ENCODE measurements at regions not wholly inside any gene's neighbourhood (a gene's known extent, or its start where the extent isn't known, plus 50 kb on each side); places are given as distances from the start of the nearest gene placed in this dataset.
"Not testable (repeated sequence)": the region's sequence is repeated elsewhere in the genome, so short reads cannot be mapped to it uniquely, and the experiment has no call there.

DNA sequence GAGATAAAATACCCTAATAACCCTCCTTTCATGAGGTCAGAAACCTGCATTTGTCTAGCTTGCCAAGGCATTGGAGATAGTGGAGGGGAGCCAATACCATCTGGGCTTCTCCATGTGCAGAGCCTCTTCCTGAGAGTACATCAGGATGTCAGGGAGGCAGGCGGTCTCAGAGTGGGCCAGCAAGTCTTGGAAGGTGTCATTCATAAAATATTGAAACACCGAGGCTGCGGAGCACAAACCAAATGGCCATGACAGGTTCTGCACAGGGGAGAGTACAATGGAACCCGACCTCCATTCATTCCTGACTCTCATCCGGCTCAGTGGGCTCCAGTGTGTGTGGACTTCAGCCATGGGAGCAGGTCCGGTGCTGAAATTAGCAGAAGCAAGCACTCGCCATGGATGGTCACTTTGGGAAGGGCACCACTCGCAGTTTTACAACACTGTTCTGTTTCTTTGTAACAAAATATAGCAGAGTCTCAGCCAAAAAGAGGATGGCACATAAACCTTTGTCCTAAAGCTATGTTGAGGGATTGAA is 446.6 kb downstream of the SIPA1L2 start:
- no peak for DNase-seq

DNA sequence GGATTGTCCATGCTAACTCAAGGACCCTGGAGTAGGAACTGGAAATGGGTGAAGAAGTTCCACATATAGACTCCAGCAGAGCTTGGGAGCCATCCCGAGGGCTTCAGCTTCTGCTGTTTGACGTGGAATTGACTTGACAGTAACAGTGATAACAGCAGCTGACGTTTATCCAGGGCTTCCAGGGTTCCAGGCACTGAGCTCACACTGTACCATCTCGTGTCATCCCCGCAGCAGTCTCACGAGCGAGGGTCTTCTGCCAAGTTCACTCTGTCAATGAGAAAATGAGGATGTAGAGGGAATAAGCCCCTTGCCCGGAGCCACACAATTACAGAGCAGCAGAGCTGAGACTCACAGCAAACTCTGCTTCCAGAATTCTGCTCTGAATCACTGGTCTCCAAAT is 447.7 kb downstream of the SIPA1L2 start:
- DNase-seq = no peak

DNA sequence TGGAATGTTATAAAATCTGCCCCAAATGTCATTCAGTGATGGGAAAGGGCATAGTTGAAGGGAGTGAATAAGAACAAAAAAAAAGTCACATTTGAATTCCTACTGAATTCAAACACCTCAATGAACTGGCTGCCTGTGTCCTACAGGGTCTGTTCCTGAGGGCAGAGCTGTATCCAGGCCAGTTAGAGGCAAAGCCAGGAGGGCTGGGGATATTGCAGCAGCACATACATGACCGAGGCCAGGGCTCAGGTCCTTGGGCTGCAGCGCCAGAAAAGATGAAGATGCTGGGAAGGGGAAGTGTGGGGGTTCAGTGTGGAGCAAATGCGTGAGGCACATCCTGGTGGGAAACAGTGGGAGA is 449.2 kb downstream of the SIPA1L2 start:
- DNase-seq = no peak

DNA sequence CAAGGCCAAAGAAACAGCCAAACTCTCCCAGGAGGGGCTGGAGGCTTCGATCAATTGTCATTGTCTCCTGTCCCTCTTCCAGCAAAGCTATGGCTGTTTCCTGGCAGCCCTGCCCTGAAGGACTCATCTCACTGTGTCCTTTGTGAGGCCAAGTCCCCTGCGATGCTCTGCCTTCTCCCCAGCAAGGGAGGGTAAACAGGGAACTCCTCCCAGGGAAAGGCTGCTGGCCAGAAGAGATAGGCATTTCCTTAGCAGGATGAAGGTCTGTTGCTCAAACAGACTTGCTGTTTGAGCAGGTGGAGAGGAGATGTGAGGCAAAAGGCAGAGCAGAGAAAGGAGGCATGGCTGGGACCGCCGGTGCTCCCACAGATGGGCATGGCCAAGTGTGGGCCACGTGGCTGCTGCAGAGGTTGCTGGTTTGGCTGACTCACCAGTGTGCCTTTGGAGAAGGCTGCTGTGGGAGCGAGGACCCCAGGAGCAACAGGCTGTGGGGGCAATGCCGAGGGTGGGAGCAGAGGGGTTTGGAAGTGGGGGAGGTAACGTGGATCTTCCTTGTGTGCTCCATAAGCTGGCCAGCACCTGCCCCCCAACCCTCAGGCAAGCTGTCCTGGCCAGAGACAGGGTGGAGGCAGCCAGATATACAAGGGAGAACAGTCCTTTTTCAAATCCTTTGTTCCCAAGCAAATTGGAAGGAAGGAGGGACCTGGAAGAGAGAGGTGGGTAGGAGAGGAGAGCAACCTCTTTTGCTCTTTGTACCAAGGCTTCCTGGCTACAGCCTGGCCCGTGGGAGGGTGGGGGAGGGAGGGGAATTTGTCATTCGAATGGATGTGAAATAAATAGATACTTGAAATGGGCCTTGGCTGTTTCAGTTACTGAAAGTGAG is 449.8 kb downstream of the SIPA1L2 start:
- no peak for DNase-seq

DNA sequence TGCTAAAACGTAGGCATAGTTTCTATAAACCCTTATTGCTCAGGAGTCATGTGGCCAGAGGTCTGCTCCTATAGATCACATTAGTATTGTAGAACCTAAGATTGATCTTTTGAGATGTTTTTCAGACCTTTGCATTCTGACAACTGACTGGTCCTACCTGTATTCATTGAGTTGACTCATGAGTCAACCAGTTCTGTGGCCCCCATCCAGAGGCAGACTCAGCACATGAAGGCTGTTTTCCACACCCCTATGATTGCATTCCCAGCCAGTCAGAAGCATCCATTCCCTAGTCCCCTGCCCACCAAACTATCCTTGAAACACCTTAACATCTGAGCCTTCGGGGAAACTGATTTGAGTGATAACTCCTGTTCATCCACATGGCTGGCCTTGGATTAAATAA is 451.7 kb downstream of the SIPA1L2 start:
- no peak for DNase-seq

DNA sequence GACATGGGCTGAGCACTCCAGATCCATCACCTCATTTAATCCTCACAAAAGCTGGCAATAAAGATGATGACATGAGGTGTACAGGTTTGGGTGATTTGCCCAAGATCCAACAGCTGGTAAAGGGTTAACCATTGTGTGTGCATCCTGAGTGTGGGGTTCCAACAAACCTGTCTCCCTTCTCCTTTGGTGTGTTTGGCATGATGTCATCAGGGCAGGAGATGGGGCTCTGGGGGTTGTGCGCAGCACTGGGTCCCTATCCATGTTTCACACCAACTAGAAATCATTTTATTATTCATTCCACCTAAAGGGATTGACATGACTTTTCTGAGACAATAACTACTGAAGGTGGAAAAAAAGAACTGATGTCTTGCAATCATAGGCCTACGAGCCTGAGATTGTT is 452.5 kb downstream of the SIPA1L2 start:
- DNase-seq = no peak

DNA sequence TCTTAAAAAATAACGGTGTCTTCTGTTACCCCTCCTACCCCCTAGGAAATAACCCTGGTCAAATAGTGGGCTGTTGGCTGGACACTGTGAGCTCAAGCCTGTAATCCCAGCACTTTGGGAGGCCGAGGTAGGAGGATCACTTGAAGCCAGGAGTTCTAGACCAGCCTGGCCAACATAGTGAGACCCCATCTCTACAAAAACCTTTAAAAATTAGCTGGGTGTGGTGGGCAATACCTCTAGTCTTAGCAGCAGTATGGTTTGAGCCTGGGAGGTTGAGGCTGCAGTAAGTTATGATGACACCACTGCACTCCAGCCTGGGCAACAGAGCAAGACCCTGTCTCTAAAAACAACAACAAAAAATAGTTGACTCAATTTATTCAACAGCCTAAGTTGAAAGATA is 453.7 kb downstream of the SIPA1L2 start:
- DNase-seq = no peak

DNA sequence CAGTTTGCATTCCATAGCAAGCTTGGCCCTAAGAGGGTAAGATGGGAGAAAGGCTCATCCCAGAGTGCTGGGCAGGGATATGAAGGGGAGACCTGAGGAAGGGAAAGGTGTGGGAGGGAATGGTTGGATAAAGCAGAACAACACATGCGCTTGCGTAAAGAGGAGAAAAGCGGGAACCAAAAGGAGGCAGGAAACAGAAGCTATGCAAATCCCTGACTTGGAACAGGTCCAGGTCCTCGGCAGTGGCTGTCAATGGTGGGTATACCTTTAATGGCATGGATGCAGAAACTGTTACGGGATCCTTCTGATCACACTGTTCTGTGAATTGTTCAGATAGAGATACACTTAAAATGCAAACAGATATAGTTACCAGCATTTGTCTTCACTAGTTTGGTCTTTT is 455.6 kb downstream of the SIPA1L2 start:
- DNase-seq = no peak

DNA sequence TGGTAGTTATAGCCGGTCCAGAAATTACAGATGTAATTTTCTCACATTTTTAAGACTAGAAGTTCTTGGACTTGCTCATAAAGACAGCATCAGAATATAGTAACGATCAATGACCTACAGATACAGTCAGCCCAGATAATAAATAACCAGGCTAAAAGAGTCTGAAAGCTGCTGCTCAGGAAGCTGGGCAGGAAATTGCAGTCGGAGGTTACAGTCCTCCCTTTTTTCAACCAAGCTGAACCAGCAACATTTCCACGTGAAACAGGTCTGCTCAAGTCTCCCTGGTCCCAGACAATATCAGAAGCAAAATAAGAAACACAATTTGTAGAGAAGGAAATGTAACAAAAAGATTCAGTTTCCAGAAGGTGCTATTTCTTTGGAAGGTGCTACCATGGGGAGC is 457.4 kb downstream of the SIPA1L2 start:
- DNase-seq = no peak

DNA sequence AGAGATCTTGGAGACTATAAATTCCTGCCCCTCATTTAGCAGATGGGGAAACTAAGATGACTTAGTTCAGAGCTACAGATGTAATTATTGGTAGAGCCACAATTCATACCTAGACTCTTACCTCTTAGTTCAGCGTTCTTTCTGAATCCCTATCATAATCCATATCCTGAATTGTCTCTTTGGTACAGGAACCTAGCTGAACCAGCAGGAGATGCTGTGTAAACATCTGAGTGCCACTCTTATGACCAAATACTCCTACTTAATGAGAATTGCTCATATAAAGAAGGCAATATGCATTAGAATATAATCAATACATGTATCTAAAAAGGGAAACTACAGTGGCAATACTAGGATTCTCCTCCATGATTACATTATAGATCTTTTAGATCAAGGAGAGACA is 459.0 kb downstream of the SIPA1L2 start:
- no peak for DNase-seq

DNA sequence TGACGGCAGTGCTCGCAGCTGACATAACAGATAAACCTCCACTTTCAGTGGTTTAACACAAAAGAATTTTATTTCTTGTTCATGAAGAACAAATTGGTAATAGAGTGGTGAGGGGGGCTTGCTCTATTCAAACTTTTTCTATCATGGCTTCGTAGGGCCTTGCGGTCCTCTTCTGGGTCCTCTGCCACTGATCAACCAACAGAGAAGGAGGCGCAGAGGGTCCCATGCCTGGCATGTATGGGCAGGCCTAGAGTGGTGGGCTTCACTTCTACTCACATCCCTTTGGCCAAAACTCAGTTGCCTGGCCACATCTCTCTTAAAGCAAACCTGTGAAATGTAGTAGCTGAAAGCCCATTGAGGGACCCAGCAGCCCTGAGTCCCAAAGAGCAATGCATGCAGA is 460.5 kb downstream of the SIPA1L2 start:
- DNase-seq = no peak

DNA sequence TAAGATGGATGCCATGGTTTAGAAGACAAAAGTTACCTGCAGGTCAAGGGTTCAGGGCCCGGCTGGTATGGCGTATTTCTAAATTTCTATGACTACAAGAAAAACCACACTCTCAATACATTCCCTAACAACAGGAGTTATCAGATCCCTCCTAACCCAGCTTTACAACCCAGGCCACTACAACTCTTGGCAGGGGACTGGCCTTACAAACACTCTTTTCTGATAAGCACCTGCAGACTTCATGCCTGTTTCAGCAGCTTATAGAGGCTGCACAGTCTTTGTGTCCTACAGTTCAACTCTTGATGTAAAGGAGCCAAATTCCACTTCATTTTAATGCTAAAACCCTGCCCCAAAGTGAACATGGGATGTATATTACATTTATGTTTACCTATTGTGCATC is 461.4 kb downstream of the SIPA1L2 start:
- DNase-seq = no peak

DNA sequence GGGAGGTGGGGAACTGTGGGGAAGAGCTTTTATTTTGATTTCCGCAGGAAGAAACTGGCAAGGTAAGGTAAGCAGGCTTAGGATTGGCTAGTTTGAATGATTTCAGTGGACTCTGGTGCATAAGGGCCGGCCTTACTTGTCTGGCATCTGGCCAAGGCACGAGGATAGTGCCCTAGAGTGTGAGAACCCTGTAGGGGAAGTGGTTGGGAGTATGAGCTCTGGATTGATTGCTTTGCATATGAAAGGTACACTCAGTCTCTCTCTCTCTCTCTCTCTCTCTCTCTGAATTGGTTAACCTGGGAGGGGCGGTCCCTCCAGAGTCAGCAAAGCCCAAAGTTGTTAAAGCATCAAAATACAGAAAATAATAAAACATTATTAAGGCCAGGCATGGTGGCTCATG is 463.0 kb downstream of the SIPA1L2 start:
- DNase-seq = no peak

DNA sequence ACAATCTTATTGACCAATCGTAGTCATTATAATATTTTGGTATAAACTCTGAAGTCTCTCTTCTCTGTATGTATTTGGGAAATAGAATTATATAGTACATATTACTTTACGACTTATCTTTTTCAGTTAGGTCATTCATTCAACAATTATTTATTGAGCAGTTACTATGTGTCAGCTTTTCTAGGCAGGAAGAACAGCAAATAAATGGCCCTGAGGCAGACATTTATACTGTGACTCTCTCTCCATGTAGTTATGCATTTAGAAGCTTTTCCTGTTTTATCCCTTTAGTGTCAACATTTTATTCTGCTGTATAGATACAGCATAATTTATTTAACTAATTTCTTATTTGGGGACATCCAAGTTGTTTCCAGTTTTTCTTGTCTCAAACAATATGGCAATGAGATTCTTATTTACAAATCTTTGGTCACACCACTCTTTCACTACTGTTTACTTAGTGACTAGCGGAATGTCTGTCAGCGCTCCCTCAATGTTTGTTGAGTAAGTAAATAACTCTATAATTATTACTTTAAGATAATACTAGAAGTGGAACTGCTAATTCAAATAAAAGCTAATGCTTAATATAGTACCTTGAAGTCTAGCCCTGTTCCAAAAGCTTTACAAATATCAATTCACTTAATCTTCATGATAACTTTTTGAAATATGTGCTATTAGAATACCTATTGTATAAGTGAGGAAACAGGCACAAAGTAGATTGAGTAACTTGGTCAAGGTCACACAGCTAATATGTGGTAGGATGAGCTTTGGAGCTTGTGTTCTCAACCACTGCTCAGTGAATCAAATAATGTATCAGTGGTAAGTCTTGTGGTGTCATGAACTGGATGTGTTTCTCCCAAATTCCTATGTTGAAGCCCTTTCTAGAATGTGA is 465.6 kb downstream of the SIPA1L2 start:
- no peak for DNase-seq

DNA sequence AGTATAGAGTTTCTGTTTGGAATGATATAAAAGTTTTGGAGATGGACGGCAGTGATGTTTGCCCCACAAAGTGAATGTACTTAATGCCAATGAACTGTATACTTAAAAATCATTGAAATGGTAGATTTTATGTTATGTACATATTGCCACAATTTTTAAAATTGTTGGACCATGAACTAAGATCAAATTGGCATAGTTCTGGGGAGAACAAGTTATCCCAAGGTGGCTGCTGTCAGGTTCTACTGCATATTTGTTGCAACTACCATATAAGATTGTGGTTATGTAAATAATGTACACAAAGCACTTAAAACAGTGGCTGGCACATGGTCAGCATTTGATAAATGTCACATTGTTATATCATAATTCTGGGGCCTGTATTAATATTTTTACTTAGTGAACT is 466.4 kb downstream of the SIPA1L2 start:
- no peak for DNase-seq

DNA sequence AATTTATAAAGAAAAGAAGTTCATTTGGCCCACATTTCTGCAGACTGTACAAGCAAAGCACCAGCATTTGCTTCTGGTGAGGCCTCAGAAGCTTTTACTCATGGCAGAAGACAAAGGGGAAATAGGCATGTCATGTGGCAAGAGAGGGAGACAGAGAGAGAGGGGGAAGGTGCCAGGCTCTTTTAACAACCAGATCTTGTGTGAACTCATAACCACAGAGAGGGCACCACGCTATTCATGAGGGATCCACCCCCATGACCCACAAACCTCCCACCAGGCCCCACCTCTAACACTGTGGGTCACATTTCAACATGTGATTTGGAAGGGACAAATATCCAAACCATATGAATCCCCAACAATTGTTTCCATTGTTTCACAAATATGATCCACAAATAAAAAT is 467.9 kb downstream of the SIPA1L2 start:
- no peak for DNase-seq

DNA sequence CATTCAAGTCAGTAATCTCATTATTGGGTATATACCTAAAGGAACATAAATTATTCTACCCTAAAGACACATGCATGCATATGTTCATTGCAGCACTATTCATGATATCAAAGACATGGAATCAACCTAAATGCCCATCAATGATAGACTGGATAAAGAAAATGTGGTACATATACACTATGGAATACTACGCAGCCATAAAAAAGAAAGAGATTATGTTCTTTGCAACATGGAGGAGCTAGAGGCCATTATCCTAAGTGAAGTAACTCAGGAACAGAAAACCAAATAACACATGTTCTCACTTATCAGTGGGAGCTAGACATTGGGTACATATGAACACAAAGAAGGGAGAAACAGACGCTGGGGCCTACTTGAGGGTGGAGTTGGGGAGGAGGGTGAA is 471.4 kb downstream of the SIPA1L2 start:
- DNase-seq = not testable (repeated sequence)

DNA sequence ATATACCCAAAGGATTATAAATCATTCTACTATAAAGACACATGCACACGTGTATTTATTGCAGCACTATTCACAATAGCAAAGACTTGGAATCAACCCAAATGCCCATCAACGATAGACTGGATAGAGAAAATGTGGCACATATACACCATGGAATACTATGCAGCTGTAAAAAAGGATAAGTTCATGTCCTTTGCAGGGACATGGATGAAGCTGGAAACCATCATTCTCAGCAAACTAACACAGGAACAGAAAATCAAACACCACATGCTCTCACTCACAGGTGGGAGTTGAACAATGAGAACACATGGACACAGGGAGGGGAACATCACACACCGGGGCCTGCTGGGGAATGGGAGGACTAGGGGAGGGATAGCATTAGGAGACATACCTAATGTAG is 473.9 kb downstream of the SIPA1L2 start:
- DNase-seq = not testable (repeated sequence)

DNA sequence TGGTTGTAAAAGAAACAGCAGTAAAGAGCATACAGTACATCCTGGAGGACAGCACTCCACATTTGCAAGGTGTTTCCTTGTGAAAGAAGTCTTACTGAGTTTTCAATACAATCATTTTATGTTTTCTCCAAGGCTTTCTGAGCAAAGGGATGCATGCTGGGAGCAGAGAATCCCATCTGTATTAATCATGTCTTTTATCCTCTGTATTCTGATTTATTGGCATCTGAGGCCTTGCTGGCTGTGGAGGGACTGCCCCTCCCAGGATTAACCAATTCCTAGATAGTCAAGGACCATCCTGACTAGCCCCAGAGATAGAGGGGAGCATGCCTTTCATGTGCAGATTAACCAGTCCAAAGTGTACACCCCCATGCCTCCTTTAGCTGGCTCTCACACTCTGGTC is 476.3 kb downstream of the SIPA1L2 start:
- DNase-seq = no peak

DNA sequence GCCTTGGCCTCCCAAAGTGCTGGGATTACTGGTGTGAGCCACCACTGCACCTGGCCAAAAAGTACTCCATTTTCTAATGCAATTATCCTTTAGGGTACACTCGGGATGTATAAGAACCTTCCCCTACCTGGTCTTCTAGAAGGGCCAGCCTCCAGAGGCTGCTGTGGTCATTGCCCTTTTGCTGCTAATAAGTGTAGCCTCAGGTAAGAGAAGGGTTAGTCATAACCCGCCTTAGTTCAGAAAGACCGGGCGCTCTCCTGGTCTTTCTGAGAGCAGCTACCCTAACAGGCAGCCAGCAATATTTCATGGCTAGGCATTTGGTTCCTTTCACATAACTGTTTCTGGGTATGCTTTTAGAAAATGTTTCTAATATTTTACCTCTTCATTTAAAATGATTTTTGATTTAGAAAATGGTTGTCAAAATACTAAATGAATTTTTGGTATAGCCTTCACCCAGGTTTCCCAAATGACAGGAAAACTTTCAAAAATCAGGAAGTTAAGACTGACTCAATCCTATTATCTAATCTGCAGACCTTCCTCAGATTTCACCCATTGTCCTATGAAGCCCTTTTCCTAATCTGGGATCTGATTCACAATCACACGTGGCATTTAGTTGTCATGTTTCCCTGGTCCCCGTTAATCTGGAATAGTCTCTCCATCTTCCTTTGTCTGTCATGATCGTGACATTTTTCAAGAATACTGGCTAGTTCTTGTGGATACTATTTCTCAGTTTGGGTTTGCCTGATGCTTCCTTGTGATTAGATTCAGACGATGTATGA is 479.0 kb downstream of the SIPA1L2 start:
- no peak for DNase-seq

DNA sequence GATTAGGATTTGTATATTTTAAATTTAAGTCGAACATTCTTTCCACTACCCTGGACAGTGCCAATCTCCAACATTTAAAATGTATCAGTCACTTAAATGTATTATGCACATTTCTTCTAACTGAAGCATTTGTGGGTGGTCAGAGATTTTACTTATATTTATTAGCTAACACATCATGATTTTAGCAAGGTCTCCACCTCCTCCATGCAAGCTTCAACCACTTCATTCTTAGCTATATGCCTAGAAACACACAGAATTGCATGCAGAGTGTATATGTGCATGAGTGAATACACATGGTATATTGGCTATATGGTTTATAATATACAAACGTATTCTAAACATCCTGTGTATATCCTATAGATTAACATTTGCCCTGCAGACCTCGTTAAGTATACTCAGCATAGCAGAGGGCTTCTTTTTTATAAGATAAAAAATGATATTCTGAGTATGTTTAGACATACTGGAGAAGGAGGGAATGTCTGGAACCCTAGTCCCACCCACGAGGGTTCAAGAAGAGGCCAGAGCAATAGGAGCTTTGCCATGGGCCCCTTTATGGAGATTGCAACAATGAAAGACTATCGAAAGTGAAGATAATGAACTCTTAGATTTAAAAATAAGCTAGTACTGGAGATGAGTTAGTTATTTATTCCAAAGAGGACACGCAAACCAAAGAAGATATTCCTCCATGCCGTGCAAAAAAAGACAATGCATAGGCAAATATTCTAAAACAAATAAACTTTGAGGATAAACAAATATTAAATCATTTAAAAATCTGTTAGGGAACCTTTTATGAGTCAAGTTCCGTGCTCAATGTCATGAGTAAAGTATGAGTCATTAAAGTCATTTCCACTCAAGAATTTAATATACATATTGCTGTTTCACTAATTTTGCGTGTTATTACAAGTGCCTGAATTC is 480.4 kb downstream of the SIPA1L2 start:
- no peak for DNase-seq

DNA sequence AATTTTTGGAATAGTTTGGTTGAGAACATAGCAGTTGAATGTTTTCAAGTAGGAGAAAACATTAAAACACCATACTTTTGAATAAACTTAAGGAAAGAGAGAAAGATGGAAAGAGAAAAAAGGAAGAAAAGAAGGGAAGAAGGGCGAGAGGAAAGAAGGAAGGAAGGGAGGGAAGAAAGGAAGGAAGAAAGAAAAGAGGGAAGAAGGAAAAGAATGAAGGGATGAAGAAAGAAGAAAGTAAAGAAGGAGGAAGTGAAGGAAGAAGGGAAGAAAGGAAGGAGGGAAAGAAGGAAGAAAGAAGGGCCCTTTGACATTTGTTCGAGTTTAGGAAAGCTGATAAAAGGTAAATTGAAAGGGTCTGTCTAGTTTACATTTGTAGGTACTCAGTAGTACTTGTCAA is 482.7 kb downstream of the SIPA1L2 start:
- no peak for DNase-seq

Data from inflammatory macrophage treated with lipopolysaccharide for 4 hours (primary cell).